CD14-positive monocyte (primary cell): ENCODE measurements at regions not wholly inside any gene's neighbourhood (a gene's known extent, or its start where the extent isn't known, plus 50 kb on each side); places are given as distances from the start of the nearest gene placed in this dataset.

Experiments
- DNase-seq, 3 donors: peaks; one replicate each; pipeline ENCODE4 v3.0.0-alpha.2; 2011 to 2022
- H2AFZ ChIP-seq: 2 replicates; pipeline ENCODE4 v1.6.0; 2012; ENCODE audit warnings: mild to moderate bottlenecking, low read depth, low read length, inconsistent platforms; ENCODE audit not compliant: insufficient read depth, poor library complexity, severe bottlenecking
- H3K27ac ChIP-seq, 2 donors: 1 replicate in 1 of 2; 2 replicates in 1 of 2; pipeline ENCODE4 v1.5.1; 2012 to 2013; ENCODE audit warnings: low read length in 2 of 2, control low read depth in 1 of 2, inconsistent platforms in 1 of 2, low read depth in 1 of 2, mild to moderate bottlenecking in 1 of 2
- H3K27me3 ChIP-seq, 2 donors: one replicate each; pipeline versions ENCODE4 v1.6.0 to v1.6.1; 2011 to 2013; ENCODE audit warnings: low read length in 2 of 2; ENCODE audit not compliant: control insufficient read depth in 2 of 2, insufficient read depth in 2 of 2
- H3K36me3 ChIP-seq, 2 donors: replicated peaks in 1 of 2; 1 replicate in 1 of 2; 2 replicates in 1 of 2; pipeline versions ENCODE4 v1.5.1 to v1.6.1; 2012 to 2013; ENCODE audit warnings: low read length in 2 of 2, control low read depth in 1 of 2, inconsistent platforms in 1 of 2, mild to moderate bottlenecking in 1 of 2; ENCODE audit not compliant: insufficient read depth in 2 of 2, control insufficient read depth in 1 of 2
- H3K4me1 ChIP-seq, 2 donors: 1 replicate in 1 of 2; 2 replicates in 1 of 2; pipeline versions ENCODE4 v1.5.1 to v1.6.1; 2012 to 2013; ENCODE audit warnings: low read length in 2 of 2, control low read depth in 1 of 2, inconsistent platforms in 1 of 2, mild to moderate bottlenecking in 1 of 2, moderate library complexity in 1 of 2; ENCODE audit not compliant: insufficient read depth in 2 of 2, control insufficient read depth in 1 of 2
- H3K4me2 ChIP-seq: replicated peaks from 2 replicates; pipeline ENCODE3; 2012; ENCODE audit warnings: low read length, moderate library complexity, mild to moderate bottlenecking; ENCODE audit not compliant: poor library complexity, severe bottlenecking; ENCODE audit errors: extremely low read depth
- H3K4me3 ChIP-seq, 3 experiments: fragments of 200-600 bp in 1 of 3; sonication (generic) in 1 of 3; replicated peaks in 1 of 3; 1 replicate in 2 of 3; 2 replicates in 1 of 3; pipeline ENCODE4 v1.5.1; 2011 to 2013; ENCODE audit warnings: low read length in 3 of 3, mild to moderate bottlenecking in 3 of 3, control low read depth in 2 of 3, low read depth in 2 of 3, inconsistent platforms in 1 of 3, moderate library complexity in 1 of 3
- H3K79me2 ChIP-seq: 2 replicates; pipeline ENCODE4 v1.6.0; 2012; ENCODE audit warnings: mild to moderate bottlenecking, control low read depth, inconsistent platforms, low read length, moderate library complexity; ENCODE audit not compliant: insufficient read depth
- H3K9ac ChIP-seq: 2 replicates; pipeline ENCODE4 v1.6.0; 2017; ENCODE audit warnings: low read length, mild to moderate bottlenecking; ENCODE audit not compliant: insufficient read depth, poor library complexity, severe bottlenecking
- H3K9me3 ChIP-seq, 2 donors: replicated peaks in 1 of 2; 1 replicate in 1 of 2; 2 replicates in 1 of 2; pipeline versions ENCODE4 v1.5.1 to v1.6.1; 2012 to 2013; ENCODE audit warnings: low read length in 2 of 2, control low read depth in 1 of 2; ENCODE audit not compliant: control insufficient read depth in 1 of 2, insufficient read depth in 1 of 2
- H4K20me1 ChIP-seq: 2 replicates; pipeline ENCODE4 v1.6.0; 2012; ENCODE audit warnings: mild to moderate bottlenecking, low read length, control low read depth, moderate library complexity; ENCODE audit not compliant: insufficient read depth
- H3K27ac Mint-ChIP-seq, 7 donors: one replicate each; pipeline ENCODE4 v1.8.0; 2020; ENCODE audit warnings: mild to moderate bottlenecking in 7 of 7, mixed read lengths in 7 of 7, moderate library complexity in 6 of 7, inconsistent platforms in 2 of 7
- H3K27me3 Mint-ChIP-seq, 3 donors: one replicate each; pipeline ENCODE4 v1.8.0; 2021 to 2022; ENCODE audit warnings: low read depth in 3 of 3, mild to moderate bottlenecking in 3 of 3, mixed read lengths in 3 of 3, moderate library complexity in 3 of 3, inconsistent platforms in 1 of 3
- H3K36me3 Mint-ChIP-seq, 2 donors: one replicate each; pipeline ENCODE4 v1.8.0; 2020; ENCODE audit warnings: mixed read lengths in 2 of 2, inconsistent platforms in 1 of 2, mild to moderate bottlenecking in 1 of 2
- H3K4me1 Mint-ChIP-seq: one replicate; pipeline ENCODE4 v1.8.0; 2020; ENCODE audit warnings: mild to moderate bottlenecking, mixed read lengths
- H3K4me3 Mint-ChIP-seq, 2 donors: one replicate each; pipeline ENCODE4 v1.8.0; 2020; ENCODE audit warnings: mild to moderate bottlenecking in 2 of 2, mixed read lengths in 2 of 2, moderate library complexity in 1 of 2
- H3K9me3 Mint-ChIP-seq, 7 donors: one replicate each; pipeline ENCODE4 v1.8.0; 2020 to 2022; ENCODE audit warnings: mixed read lengths in 7 of 7, mild to moderate bottlenecking in 6 of 7, moderate library complexity in 6 of 7, inconsistent platforms in 2 of 7
- WGBS: methylation state at CpG from one replicate; pipeline ENCODE4 v1.1.5; 2013; ENCODE audit warnings: missing lambda C conversion rate; ENCODE audit not compliant: insufficient coverage; 5-methylcytosine and 5-hydroxymethylcytosine counted together
- intact Hi-C, 2 donors: fragments of 100-400 bp; cut with micrococcal nuclease; formaldehyde crosslinking; loops; one replicate each; pipeline versions ENCODE4 v1.15.0 to v1.15.1; 2023
- TF ChIP-seq, protein P1 (sequence below): fragments of 200-600 bp; IDR thresholded peaks from one replicate; pipeline ENCODE4 v1.8.0; 2022; ENCODE audit warnings: antibody characterized with exemption, mild to moderate bottlenecking

DNA sequence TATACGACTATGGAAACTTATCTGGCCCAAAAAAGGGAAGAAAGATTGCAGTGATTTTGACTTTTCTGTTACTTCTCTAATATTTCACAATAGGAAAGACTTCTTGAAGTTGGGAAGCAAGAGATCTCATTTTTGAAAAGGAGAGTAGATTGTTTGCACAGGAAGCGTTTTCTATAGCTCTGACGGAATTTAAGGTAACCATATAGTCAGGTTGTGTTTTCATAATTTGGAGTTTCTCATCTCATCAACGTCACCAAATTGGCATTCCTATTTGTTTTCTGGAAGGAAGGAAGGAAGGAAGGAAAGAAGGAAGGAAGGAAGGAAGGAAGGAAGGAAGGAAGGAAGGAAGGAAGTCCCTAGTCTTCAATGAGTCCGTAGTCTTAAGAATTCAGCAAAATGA is 732.0 kb downstream of the XPNPEP1 start:
- Mint-ChIP-seq H3K9me3 (peaks cover 4 to 32% (median 19%) of the 10 kb centered on the region in 7 donors), H3K27ac (no peak overlapping the region), H3K36me3 (no peaks in the 10 kb centered on the region), H3K4me3 (no peak overlapping the region), H3K4me1 (no peaks in the 10 kb centered on the region), H3K27me3 (peaks cover 0 to 2% (median 0%) of the 10 kb centered on the region in 3 donors)
- Histone ChIP-seq H3K27ac (no peak overlapping the region), H3K36me3 (no peaks in the 10 kb centered on the region), H3K79me2 (no peaks in the 10 kb centered on the region), H3K27me3 (no peaks in the 10 kb centered on the region), H3K9me3 (peaks cover 32 to 43% of the 10 kb centered on the region in 2 donors), H3K9ac (no peak overlapping the region), H3K4me2 (no peak overlapping the region), H2AFZ (no peak overlapping the region), H3K4me1 (no peaks in the 10 kb centered on the region), H4K20me1 (no peaks in the 10 kb centered on the region), H3K4me3 (no peak overlapping the region)
- intact Hi-C loops: no loop called here
- WGBS: no CpG with 5 or more reads among the region's 5 CpGs
- TF ChIP-seq, protein P1, sequence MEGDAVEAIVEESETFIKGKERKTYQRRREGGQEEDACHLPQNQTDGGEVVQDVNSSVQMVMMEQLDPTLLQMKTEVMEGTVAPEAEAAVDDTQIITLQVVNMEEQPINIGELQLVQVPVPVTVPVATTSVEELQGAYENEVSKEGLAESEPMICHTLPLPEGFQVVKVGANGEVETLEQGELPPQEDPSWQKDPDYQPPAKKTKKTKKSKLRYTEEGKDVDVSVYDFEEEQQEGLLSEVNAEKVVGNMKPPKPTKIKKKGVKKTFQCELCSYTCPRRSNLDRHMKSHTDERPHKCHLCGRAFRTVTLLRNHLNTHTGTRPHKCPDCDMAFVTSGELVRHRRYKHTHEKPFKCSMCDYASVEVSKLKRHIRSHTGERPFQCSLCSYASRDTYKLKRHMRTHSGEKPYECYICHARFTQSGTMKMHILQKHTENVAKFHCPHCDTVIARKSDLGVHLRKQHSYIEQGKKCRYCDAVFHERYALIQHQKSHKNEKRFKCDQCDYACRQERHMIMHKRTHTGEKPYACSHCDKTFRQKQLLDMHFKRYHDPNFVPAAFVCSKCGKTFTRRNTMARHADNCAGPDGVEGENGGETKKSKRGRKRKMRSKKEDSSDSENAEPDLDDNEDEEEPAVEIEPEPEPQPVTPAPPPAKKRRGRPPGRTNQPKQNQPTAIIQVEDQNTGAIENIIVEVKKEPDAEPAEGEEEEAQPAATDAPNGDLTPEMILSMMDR: no peak
- DNase-seq: no peak

DNA sequence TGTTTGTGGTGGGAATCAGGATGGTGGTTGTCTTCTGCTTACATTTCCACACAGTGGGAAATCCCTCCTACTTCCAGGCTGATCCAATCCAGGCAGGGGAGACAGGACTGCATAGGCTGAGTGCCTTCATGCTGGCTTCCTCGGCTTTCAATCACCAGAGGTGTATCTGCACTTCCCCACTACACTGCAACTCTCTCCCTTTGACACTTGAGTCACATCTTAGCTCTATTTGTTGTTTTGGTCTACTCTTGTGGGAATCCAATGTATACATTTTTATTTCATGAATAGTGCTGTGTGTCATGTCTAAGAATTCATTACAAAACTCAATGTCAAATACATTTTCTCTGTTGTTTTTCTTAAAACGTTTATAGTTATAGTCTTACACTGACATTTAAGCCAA is 735.6 kb downstream of the XPNPEP1 start:
- no peaks in the 10 kb centered on the region for H3K79me2 ChIP-seq
- Mint-ChIP-seq H3K27ac (no peak overlapping the region), H3K9me3 (peaks cover 5 to 32% (median 25%) of the 10 kb centered on the region in 7 donors), H3K4me1 (no peaks in the 10 kb centered on the region), H3K4me3 (no peak overlapping the region), H3K36me3 (no peaks in the 10 kb centered on the region), H3K27me3 (no peaks in the 10 kb centered on the region)
- TF ChIP-seq, protein P1: no peak
- no peak for DNase-seq
- no CpG with 5 or more reads among the region's 2 CpGs for WGBS
- no peaks in the 10 kb centered on the region for H3K4me1 ChIP-seq
- no peak overlapping the region for H3K4me3 ChIP-seq
- no peaks in the 10 kb centered on the region for H3K27me3 ChIP-seq
- H4K20me1 ChIP-seq: no peaks in the 10 kb centered on the region
- no peak overlapping the region for H3K27ac ChIP-seq
- H3K9ac ChIP-seq: no peak overlapping the region
- H3K9me3 ChIP-seq: peaks cover 28 to 49% of the 10 kb centered on the region in 2 donors
- intact Hi-C loops: no loop called here
- no peaks in the 10 kb centered on the region for H3K36me3 ChIP-seq
- no peak overlapping the region for H2AFZ ChIP-seq
- H3K4me2 ChIP-seq: no peak overlapping the region
